ENCODE measurements at regions not wholly inside any gene's neighbourhood (a gene's known extent, or its start where the extent isn't known, plus 50 kb on each side); places are given as distances from the start of the nearest gene placed in this dataset.
"Not testable (repeated sequence)": the region's sequence is repeated elsewhere in the genome, so short reads cannot be mapped to it uniquely, and the experiment has no call there.

GRCh38 chr2:194674043-194674442 lies 983.0 kb upstream of the SLC39A10 start:
- DNase-seq (ENCODE audit: low spot score) (no peak), ATAC-seq (ENCODE audit: low read depth) (no peak)
- no peak for TF ChIP-seq CTCF (IDR thresholded peaks at IDR 0.05; ENCODE audit: poor library complexity, severe bottlenecking)
- Histone ChIP-seq H3K4me3 (ENCODE audit: severe bottlenecking) (no peak overlapping the region), H3K9me3 (ENCODE audit: severe bottlenecking) (no peaks in the 10 kb centered on the region), H3K27me3 (ENCODE audit: insufficient read depth, poor library complexity, severe bottlenecking) (no peaks in the 10 kb centered on the region), H3K4me1 (ENCODE audit: insufficient read depth, poor library complexity, severe bottlenecking) (no peaks in the 10 kb centered on the region), H3K36me3 (ENCODE audit: low read depth) (no peaks in the 10 kb centered on the region), H3K27ac (ENCODE audit: poor library complexity, severe bottlenecking) (no peak overlapping the region)

GRCh38 chr2:194672994-194673393 lies 984.0 kb upstream of the SLC39A10 start:
- TF ChIP-seq CTCF (IDR thresholded peaks at IDR 0.05; ENCODE audit: poor library complexity, severe bottlenecking), result no peak
- no peaks in the 10 kb centered on the region for H3K4me1 ChIP-seq (ENCODE audit: insufficient read depth, poor library complexity, severe bottlenecking)
- no peaks in the 10 kb centered on the region for H3K36me3 ChIP-seq (ENCODE audit: low read depth)
- ATAC-seq (ENCODE audit: low read depth) (no peak), DNase-seq (ENCODE audit: low spot score) (no peak)
- no peak overlapping the region for H3K27ac ChIP-seq (ENCODE audit: poor library complexity, severe bottlenecking)
- no peak overlapping the region for H3K4me3 ChIP-seq (ENCODE audit: severe bottlenecking)
- no peaks in the 10 kb centered on the region for H3K9me3 ChIP-seq (ENCODE audit: severe bottlenecking)
- H3K27me3 ChIP-seq (ENCODE audit: insufficient read depth, poor library complexity, severe bottlenecking), result no peaks in the 10 kb centered on the region

GRCh38 chr2:194661431-194661830 lies 995.6 kb upstream of the SLC39A10 start:
- Histone ChIP-seq H3K4me3 (ENCODE audit: severe bottlenecking) (no peak overlapping the region), H3K27ac (ENCODE audit: poor library complexity, severe bottlenecking) (no peak overlapping the region), H3K4me1 (ENCODE audit: insufficient read depth, poor library complexity, severe bottlenecking) (no peaks in the 10 kb centered on the region), H3K27me3 (ENCODE audit: insufficient read depth, poor library complexity, severe bottlenecking) (no peaks in the 10 kb centered on the region), H3K36me3 (ENCODE audit: low read depth) (no peaks in the 10 kb centered on the region), H3K9me3 (ENCODE audit: severe bottlenecking) (no peaks in the 10 kb centered on the region)
- no peak for ATAC-seq (ENCODE audit: low read depth)
- DNase-seq (ENCODE audit: low spot score), result no peak
- TF ChIP-seq CTCF (IDR thresholded peaks at IDR 0.05; ENCODE audit: poor library complexity, severe bottlenecking), result no peak

- H3K9me3 ChIP-seq (ENCODE audit: severe bottlenecking); H3K4me1 ChIP-seq (ENCODE audit: insufficient read depth, poor library complexity, severe bottlenecking); H3K27ac ChIP-seq (ENCODE audit: poor library complexity, severe bottlenecking); H3K4me3 ChIP-seq (ENCODE audit: severe bottlenecking); DNase-seq (ENCODE audit: low spot score); H3K27me3 ChIP-seq (ENCODE audit: insufficient read depth, poor library complexity, severe bottlenecking); ATAC-seq (ENCODE audit: low read depth); H3K36me3 ChIP-seq (ENCODE audit: low read depth): not testable (repeated sequence)
These were observed 1018.0 kb upstream of the SLC39A10 start for GRCh38 chr2:194639057-194639456.

GRCh38 chr2:194621945-194622344 lies 1035.1 kb upstream of the SLC39A10 start:
- no peaks in the 10 kb centered on the region for H3K9me3 ChIP-seq (ENCODE audit: severe bottlenecking)
- H3K27me3 ChIP-seq (ENCODE audit: insufficient read depth, poor library complexity, severe bottlenecking), result no peaks in the 10 kb centered on the region
- no peaks in the 10 kb centered on the region for H3K36me3 ChIP-seq (ENCODE audit: low read depth)
- H3K4me1 ChIP-seq (ENCODE audit: insufficient read depth, poor library complexity, severe bottlenecking), result no peaks in the 10 kb centered on the region
- no peak overlapping the region for H3K4me3 ChIP-seq (ENCODE audit: severe bottlenecking)
- no peak for ATAC-seq (ENCODE audit: low read depth)
- TF ChIP-seq CTCF (IDR thresholded peaks at IDR 0.05; ENCODE audit: poor library complexity, severe bottlenecking), result no peak
- no peak overlapping the region for H3K27ac ChIP-seq (ENCODE audit: poor library complexity, severe bottlenecking)
- DNase-seq (ENCODE audit: low spot score), result no peak
